CD4-positive, alpha-beta T cell treated with Interleukin-10 for 1 hour (primary cell): ENCODE measurements at regions not wholly inside any gene's neighbourhood (a gene's known extent, or its start where the extent isn't known, plus 50 kb on each side); places are given as distances from the start of the nearest gene placed in this dataset.
"Not testable (repeated sequence)": the region's sequence is repeated elsewhere in the genome, so short reads cannot be mapped to it uniquely, and the experiment has no call there.

Experiments
- DNase-seq: peaks from one replicate; pipeline ENCODE4 v3.0.0-alpha.2; 2020

DNA sequence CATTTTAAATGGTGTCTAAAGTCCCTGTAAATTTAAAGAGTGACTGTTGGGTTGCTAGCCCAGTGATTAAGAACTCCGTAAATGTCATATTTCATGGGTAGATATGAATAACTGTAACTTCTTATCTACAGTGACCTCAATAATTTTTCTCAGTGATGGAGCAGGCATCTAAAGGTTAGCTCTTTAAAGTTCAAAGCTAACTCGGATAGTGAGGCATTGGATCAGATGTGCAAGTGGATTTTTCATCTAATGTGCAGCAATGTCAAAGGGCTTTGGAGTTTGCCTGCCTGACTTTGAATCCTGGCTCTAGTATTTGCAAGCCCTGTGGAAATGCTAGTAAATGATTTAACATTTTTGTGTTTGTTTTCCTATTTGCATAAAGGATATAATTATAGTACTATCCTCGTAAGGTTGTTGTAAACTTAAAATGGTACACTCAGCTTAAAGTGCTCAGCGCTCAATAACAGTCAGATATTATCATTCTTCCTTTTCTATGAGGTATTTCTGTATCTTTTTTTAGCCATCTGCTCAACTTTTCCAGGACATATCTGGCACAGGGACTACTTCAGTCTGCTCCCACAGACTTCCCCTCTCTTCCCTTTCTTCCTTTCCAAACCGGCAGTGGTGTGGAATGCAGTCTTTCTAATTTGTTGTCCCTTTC lies 163.7 kb upstream of the ELL2 start:
- no peak for DNase-seq

DNA sequence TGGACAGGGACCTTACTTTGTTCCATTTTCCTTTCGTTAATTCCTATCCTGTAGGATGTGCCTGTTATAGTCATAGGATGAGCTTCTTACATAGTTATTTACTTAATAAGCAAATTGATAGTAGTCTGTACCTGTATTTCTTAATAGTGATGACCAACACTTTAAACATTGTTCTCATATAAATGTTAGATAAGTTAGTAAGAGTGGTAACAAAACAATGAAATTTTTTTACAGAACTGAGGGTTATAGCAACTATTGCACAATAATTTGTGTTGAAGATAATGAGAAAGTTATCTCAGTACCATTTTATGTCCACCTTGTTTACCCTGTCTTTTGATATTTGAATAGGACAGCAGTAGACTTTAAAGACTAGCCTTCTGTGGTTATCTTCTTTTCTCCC lies 162.9 kb upstream of the ELL2 start:
- no peak for DNase-seq

DNA sequence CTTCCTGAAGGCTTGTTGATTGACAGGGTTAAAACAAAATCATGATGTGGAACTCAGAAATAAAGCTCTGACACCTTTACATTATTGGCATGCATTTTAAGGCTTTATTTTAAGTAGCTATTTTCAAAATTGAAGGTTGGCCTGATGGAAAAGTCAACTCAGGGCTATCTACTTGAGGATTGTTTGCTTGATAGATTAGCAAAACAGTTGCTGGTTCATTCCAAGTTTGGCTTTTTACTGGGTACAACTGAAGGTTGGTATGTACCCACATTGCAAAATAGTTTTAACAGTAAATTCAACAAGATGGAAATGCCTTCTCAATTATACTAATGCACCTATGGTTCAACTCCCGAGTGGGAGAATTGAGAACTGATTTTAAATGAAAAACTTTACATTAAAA lies 161.8 kb upstream of the ELL2 start:
- DNase-seq = no peak

DNA sequence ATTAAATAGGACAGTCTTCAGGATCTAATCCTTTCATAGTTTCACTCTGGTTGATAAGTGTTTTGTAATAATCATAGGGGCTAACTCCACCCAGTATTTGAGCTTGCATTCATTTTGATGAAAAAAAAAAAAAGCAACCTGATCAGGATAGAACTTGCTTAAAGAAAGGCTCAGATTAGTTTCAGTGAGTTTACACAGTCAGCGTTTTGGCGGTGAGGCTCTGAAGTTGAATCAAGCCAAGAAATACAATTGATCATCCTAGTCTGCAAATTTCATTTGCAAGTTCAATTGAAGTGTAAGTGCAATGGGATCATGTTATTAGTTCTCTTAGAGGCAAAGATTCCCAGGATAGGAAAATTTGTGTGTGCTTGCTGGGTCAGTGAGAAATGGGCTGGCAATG lies 159.7 kb upstream of the ELL2 start:
- no peak for DNase-seq

DNA sequence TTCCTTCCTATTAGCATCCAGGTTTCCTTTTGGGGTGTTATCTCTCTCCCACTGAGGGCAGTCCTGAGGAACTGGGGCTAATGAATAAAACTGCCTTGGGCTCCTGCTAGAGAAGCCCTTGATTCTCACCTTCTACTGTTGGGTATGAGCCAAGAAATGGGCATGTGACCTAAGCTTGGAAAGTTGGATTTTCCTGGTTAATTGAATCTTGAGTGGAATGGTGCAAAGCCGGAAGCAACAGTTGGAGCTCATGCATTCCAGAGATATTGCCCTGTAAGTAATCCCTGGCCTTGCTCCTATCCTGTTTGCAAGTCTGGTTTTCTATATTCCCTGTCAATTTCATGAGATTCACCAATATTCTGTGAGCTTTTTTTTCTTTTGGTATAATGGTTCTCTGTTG lies 158.5 kb upstream of the ELL2 start:
- no peak for DNase-seq

DNA sequence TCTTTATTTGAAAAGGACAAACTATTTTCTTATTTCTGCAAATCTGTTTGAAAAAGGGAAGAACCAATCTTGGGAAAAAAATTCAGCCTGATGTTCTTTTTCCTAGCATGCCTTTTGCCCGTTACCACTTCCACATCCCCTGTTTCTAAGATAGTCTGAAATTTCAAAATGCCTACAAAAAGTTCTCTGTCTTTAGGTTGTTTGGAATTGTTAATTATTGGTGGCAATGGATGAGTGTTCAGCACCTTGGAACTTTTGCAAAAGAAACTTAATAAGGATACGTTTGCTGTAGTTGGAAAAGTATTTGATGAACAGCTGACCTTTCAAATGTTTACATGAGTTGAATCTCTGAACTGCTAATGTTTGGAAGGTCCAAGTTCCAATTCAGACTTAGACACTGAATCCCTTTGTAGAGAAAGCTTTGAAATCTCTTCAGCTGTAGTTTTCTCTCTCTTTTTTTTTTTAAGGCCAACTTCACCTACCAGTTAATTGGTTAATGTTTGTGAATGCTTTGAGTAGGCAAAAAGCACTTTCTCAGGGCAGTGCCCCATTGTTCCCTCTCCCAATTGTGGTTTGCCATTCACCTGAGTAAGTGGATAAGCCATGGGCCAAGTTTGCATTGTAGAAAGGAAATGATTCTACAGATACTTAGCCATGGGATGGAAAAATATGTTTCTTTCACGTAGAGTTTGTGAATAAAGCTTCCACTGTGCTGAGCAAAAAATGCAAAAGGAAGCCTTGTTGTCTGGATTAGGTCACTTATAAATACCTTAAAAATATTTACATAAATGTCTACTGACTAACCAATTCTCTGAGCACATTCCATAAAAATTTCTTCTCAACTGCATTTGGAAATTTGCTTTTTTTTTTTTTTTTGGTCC lies 156.4 kb upstream of the ELL2 start:
- no peak for DNase-seq

DNA sequence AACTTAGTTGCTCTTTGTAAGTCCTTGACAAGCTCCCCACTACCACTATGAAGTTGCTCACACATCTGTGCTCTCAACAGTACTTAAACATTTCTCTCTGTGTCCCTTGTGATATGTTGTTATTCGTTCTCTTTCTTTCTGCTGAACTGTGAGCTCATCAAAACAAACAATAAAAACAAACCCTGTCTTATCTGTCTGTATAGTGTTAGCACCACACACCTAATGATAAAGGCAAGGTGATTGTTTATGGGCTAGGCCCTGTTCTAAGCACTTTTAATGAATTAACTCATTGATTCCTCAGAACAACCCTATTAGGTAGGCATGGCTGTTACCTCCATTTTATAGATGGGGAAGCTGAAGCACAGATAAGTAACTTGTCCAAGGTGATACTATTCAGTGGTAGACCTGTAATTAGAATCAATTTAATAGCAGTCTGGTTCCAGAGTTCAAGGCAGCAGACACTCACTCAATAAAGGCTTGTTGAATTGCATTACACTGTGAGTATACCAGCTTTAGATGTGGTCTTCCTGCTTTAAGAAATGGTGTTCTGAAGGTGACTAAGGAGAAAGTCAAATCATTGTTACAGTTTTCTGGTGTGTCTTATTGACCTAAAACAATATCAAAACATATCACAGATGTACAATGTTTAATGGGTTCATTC lies 153.6 kb upstream of the ELL2 start:
- no peak for DNase-seq

DNA sequence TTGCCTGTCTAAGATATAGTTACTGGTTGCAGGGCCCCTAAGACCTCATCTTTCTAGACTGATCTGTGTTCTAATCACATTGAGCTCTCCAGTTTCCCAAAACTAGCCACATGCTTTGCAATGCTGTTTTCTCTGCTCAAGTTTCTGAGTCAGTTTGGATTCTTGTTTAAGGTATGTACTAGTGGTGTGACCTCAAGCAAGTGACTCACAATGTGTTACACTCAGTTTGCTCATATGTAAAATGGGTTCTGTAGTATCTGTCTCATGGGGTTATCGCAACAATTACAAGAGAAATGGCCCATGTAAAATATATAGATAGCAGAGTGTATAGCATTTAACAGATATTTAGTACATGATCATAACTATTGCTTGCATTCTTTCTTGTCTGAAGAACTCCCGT lies 153.1 kb upstream of the ELL2 start:
- no peak for DNase-seq

DNA sequence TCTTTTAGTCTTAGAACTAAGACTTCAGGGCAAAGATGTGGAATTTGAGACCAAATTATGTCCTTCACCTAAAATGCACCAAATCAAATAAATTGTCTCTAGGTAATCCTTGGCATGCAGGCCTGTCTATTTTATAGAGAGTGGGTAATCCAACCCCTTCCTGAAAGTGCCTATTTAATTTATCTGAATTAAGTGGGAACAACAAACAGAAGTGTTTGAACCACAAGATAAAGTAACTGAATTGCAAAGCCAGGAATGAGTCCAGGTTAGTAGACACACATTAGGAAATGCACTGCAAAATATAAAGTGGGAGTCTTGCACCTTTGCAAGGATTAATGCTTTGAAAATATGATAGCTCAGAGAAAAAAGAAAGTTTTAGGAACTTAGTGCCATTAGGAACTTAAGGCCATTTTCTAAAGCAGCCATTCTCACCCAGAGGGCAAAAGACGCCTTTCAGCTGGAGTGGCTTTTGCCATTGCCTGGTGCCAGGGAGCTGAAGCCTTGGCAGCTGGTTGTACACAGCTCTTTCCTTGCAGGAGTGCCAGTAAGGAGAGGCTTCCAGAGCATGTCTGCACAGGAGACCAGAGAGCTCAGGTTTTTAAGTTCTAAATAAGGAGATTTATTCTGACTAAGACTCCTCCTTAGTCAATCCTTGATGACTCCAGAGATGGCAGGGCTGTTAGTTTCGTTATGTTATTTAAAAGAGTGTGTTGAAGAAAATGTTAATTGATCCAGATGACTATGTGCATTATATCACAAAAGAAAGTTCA lies 151.7 kb upstream of the ELL2 start:
- DNase-seq = no peak

DNA sequence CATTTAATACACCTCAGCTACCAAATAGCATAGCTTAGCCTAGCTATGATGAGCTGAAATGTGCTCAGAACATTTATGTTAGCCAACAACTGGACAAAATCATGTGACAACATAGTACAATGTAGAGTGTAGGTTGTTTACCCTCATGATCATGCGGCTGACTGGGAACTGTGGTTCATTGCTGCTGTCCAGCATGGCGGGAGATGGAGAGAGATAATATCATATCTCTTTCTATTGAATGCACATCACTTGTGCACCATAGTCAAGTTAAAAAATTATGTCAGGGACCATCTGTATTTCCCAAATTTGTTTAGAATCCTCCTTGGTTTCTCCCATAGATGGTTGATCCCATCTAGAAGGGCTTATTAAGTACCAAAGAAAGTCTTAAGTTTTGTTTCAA lies 151.1 kb upstream of the ELL2 start:
- DNase-seq = no peak

DNA sequence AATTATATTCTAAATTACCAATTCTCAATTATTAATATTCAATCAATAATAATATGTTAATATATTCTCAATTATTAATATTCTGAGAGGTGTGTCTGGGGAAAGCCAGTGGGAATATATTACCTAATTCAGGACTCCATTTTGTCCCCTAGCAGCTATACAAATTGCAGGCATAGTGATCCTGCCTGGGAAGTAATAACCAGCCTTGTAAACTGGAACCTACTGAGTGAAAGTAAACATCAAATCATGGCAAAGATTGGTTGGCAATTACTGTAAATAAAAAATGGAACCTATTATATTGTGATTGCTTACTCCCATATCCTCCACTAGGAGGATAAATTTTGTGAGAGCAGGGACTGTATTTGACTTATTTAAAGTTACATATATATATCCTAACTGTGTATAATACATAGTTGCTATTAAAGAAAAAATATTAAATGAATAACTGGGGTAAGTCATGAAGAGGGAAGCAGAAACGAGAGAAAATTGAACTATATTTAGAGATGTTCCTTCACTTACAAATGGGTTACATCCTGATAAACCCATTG lies 150.5 kb upstream of the ELL2 start:
- DNase-seq = no peak

DNA sequence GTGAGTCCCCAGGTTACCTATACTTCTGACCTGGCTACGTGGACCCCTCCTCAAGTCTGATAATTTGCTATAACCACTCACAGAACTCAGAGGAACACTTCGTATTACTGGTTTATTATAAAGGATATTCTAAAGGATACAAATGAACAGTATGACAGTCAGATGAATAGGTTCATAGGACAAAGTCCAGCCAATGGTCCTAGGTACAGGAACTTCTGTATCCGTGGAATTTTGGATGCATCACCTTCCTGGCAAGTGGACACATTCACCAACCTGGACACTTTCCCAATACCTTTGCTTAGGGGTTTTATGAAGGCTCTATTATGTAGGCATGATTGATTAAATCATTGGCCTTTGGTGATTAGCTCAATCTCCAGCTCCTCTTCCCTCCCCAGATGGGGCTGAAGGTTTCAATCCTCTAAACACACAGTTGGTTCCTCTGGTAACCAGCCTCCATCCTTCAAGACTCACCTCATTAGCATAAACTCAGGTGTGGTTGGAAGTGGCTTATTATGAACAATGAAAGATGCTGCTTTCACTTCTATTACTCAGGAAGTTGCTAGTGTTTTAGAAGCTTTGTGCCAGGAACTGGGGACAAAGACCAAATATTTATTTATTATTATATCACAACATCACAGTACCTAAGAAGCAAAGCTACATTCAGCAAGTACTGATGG lies 149.6 kb upstream of the ELL2 start:
- DNase-seq = no peak

DNA sequence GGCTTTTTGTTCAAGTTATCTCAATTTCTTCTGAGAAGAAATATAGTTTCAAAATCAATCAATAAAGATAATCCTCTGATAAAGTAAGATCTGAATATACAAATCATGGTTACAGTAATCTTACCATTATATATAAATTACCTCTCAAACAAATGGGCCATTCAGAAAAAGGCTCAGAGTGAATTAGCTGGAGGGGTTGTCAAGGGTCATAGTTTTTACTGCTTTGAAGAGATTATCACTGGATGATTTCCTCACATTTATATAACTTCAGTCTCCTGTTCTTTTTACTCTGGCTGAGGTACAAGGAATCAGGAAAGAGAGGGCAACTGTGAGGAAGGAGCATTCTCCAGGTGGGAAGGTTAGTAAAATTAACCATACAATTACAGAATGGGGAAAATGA lies 148.6 kb upstream of the ELL2 start:
- no peak for DNase-seq

DNA sequence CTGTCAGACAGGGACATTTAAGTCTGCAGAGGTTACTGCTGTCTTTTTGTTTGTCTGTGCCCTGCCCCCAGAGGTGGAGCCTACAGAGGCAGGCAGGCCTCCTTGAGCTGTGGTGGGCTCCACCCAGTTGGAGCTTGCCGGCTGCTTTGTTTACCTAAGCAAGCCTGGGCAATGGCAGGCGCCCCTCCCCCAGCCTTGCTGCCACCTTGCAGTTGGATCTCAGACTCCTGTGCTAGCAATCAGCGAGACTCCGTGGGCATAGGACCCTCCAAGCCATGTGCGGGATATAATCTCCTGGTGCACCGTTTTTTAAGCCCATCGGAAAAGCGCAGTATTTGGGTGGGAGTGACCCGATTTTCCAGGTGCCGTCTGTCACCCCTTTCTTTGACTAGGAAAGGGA lies 147.0 kb upstream of the ELL2 start:
- DNase-seq = not testable (repeated sequence)

DNA sequence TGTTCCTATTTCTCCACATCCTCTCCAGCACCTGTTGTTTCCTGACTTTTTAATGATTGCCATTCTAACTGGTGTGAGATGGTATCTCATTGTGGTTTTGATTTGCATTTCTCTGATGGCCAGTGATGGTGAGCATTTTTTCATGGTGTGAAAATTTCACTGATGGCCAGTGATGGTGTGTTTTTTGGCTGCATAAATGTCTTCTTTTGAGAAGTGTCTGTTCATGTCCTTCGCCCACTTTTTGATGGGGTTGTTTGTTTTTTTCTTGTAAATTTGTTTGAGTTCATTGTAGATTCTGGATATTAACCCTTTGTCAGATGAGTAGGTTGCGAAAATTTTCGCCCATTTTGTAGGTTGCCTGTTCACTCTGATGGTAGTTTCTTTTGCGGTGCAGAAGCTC lies 142.2 kb upstream of the ELL2 start:
- not testable (repeated sequence) for DNase-seq

DNA sequence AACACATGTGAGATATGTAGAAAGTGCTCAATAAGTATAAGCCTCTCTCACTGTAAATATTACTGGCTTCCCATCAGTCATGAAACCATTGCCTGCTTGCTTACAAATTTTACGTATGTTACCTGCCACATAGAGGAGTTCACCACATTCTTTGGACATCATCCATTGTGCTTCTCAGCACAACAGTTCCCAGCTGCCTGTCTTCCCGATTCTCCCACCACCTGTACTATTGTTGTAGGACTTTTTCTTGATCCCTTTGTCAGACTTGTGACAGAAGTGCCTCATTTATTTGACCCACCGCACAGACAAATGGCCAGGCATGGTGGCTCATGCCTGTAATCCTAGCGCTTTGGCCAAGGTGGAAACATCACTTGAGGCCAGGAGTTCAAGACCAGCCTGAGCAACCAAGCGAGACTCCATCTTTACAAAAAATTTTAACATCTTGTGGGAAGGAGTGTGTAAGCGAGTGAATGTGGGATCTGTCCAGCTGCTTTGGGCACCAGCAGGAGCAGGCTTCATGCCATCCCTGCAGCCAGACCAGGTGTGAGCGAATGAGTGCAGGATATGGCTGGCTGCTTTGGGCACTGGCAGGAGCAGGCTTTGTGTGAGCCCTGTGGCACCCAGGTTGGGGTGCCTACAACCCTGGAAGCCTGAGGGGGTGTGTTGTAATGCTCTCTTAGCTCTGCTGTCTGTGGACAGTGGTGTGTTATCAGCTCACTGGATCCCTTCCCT lies 139.9 kb upstream of the ELL2 start:
- no peak for DNase-seq

DNA sequence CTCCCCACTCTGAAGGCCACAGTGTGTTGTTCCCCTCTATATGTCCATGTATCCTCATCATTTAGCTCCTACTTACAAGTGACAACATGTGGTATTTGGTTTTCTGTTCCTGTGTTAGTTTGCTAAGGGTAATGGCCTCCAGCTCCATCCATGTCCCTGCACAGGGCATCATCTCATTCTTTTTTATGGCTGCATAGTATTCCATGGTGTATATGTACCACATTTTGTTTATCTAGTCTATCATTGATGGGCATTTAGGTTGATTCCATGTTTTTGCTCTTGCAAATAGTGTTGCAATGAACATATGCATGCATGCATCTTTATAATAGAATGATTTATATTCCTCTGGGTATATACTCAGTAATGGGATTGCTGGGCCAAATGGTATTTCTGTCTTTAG lies 135.8 kb upstream of the ELL2 start:
- DNase-seq = not testable (repeated sequence)

DNA sequence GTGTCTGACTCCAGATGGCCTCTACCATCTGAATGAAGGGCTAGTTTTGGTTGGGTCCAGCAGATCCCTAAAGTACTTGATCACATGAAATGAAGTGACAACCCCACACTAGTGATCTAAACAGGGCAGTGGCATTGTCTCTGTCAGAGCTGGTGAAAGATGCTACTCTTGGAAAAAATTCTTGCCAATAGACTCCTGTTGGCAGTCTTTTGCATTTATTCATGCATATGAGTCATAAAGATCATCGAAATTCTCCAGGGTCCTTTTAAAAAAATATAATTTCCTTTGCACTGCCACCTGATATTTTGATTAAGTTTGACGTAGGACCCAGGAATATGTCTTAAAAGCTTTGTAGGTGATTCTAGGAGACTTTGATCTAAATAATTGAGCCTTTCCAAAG lies 135.1 kb upstream of the ELL2 start:
- no peak for DNase-seq

DNA sequence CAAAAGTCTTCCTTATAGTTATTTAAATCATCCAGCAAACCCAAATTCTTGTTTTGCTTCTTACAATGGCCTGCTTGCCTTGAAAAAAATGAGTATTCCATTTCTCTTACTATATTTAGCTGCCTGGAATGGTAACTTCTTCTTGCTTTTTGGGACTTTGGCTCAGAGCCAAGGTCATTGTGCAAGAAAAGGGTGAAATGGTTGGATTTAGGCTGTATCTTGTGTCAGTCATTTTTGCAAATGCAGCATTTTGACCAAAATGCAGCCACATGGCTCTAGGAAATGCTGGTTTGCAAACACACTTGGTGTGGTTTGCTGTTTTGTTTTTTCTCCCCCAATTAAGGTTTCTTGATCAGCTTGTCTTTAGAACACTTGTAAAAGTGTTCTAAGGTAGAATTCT lies 133.3 kb upstream of the ELL2 start:
- DNase-seq = no peak

DNA sequence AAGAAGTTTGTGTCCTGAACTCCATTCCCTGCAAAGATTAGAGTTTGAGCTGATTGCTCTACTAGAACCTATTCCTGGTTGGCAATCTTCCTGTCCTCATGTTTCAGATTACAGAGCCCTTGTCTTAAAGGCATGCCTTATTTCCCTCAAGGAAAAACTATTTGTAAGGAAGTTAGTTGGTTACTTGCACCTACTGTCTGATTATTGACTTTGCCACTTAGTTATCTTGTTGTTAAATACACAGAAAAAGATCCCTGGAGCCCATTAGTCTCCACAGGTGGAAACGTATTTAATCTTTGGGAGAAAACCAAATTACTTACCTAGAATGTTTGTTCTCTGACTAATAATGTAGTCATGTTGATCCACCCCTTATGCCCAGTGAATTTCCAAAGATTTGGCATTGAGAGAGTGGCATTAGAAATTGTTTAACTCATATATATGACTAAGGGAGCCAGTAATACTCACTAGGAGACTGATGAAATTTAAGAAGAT lies 132.3 kb upstream of the ELL2 start:
- no peak for DNase-seq

DNA sequence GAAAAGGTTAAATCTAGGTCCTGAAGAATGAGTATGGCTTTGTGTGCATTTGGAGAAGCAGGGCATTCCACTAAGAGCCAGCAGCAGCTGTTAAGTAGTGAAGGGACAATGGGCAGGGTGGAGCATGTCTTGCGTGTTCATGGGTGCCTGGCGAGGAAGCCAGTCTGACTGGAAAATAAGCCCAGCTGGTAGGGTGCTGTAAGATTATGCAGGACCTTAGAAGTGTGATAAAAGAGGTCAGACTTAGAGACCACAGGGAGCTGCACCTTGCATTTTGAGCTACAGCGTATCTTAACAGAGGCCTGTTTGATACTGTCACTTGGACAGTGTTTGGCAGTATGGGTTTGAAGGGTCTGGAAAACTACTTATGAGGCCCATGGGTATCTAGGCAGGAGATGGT lies 131.7 kb upstream of the ELL2 start:
- no peak for DNase-seq

DNA sequence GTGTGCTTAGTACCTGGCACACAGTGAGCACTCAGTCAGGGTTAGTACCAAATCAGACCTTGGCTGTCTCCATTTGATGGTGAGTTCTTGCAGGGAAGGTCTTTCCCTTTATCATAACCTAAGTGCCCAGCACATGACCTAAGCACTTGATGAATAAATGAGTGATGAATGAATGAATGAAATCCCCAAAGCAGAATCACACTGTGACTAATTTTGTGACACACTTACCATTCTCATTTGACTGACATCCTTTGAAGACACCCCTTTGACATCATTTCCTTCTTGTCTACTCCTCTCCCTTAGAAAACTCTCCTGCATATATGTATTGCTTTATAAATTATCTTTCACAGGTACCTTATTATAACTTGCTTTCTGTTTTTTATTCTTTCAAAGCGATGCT lies 130.2 kb upstream of the ELL2 start:
- no peak for DNase-seq
